Cerebellar cortex (tissue), 1 donor: ENCODE measurements at regions not wholly inside any gene's neighbourhood (a gene's known extent, or its start where the extent isn't known, plus 50 kb on each side); places are given as distances from the start of the nearest gene placed in this dataset.
A peak's percentile ranks its signal among the peaks of the same experiment; 100 is the strongest.
"Not testable (repeated sequence)": the region's sequence is repeated elsewhere in the genome, so short reads cannot be mapped to it uniquely, and the experiment has no call there.

ENCODE experiments used
- DNase-seq: peaks from one replicate; pipeline ENCODE4 v3.0.0-alpha.2; 2015; ENCODE audit warnings: low spot score

DNA sequence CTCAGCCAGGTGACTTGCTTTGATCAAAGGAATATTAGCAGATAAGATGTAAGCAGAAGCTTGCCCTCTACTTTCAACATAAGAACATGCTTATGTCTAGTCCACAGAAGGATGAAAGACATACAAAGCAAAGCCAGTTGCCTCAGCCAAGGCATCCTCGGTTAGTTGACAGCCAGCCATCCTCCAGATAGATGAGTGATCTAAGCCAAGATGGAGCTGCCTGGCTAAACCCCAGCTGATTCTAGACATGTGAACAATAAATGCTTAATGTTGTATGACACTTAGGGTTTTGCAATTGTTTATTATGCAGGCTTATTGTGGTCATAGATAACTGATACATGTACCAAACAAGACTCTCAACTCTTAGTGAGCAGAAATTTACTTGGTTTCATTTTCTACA is 157.6 kb upstream of the TMTC2 start:
- DNase-seq: peak; percentile 16

DNA sequence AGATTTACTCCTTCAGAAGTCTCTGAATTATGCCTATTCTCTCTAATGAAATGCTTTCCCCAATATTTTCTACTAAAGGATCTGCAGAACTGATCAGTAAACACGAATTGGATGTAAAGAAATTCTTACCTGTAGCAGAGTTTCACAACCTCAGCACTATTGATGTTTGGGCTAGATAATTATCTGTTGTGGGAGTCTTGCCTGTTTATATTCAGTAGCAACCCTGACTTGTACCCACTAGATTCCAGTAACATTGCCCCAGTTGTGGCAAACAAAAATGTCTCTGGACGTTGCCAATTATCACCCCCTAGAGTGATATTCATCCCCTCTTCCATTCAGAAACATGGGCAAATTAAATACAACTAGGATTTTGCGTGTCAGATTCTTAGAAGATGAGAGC is 156.8 kb upstream of the TMTC2 start:
- DNase-seq: no peak

DNA sequence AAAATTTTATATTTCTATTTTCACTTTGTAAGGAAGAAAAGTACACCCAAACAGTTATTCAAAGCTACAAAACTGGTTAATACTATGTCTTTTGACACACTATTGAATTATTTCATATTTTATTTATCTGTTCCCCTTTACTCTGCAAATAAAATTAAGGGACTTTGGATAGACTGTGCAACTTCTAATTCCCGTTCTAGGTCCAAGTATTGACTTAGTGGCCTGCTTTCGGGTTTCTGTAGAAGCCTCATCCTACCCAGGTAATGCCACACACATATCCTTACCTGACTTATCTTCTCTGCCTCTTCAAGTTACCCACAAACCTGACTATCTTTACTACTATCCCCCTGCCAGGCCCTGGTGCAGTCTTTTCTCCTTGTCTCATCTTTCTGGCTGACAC is 156.3 kb upstream of the TMTC2 start:
- DNase-seq: no peak

DNA sequence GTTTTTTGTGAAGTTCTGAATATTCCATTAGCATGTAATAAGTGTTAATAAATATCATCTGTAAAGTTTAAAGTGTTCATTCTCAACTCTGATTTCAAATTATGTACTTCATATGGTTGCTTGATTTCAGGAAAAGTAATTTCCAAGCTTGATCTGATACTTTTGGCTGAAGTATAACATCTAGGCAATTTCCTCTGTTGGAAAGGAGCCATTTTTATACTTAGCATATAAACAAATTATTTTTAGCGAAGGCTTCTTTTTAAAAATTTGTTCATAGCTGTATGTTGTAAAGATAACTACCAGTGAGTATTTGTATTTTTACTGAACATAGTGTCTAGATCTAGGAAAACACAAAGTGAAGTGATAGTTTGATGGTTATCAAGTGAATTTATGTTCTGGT is 153.4 kb upstream of the TMTC2 start:
- DNase-seq: no peak

DNA sequence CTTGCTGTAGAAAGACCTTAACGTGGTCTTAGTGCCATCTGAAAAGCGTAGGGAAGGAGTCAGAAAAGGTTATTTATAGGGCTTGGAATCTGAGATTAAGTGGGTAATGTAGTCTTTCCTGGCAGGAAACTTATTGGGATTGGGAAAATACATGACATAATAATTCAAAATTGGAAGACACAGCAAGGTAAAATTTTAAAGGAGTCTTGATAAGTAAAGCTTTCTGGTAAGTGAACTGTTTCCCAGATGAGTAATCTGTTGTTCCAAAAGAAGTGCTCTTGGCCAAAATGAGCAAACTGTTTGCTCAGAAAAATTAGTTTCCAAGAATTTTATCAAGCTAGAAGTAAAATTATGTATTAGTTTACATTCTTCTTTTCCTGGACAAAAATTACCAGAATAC is 149.3 kb upstream of the TMTC2 start:
- DNase-seq: no peak

DNA sequence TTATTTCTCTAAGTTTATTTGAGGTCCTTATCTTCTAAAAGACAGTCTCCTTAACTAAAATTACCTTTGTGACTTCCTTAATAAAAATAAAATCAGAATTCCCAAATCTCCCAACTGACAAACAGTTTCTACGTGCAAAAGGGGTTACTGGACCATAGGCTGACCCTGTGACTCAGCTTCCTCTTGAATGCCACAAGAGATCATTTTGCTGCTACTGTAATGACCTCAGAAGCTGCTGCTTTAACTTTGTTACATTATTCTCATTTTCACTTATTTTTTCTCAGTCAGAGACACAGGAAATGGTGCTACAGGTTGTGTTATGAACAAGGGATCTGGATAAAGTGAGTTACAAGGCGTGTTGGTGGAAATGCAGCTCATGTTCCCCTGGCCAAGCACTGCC is 132.2 kb upstream of the TMTC2 start:
- DNase-seq: no peak

DNA sequence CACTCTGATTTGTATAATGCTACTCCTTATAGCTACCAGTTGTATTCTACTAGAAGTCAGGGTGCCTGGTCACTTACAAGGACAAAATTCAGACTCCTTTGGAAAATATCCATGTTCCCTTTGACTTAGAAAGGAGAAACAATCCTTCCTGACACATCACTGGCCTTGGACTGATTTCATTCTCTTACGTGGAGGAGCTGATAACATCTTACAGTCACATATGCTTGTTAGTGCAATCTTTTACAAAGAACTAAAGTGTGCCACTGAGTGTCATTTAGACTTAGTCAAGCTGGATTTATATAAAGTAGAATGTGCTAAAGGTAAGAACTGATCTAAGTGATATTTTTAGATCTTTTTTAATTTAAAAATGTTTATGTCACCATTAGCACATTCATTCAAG is 131.0 kb upstream of the TMTC2 start:
- no peak for DNase-seq

DNA sequence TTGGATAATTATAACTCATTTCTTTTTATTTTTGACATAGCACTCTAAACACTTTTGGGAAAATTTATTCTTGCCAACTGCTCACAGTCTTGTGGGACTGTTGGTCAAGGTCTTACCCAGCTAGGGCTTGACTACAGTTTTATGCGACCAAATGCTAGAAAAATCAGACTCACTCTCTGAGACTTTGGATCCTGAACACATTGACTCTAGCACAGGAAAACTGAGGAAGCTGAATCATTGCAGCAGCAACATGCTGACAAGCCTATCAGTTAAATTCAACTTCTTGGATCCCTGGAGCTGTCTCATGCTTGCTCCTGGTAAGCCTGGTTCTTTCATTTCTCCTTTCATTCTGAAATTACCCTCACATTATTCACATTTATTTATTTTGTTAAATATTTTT is 120.7 kb upstream of the TMTC2 start:
- DNase-seq: no peak

DNA sequence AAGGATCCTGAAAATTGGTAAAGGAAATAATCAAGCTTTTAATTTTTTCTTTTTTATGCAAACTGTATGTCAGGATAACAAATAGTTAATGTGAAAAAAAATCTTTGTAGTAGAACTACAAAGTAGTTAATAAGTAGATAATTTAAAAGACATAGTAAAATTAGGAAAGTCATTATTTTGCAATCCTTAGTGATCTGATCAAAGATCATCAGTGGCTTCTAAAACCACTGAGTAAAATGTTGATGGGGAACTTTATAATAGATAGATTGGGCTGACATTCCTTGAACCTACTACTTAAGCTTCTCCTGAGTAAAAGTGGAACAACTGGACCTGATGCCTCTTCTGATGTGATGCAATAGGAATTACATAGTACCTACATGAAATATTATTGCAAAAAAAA is 119.0 kb upstream of the TMTC2 start:
- no peak for DNase-seq

DNA sequence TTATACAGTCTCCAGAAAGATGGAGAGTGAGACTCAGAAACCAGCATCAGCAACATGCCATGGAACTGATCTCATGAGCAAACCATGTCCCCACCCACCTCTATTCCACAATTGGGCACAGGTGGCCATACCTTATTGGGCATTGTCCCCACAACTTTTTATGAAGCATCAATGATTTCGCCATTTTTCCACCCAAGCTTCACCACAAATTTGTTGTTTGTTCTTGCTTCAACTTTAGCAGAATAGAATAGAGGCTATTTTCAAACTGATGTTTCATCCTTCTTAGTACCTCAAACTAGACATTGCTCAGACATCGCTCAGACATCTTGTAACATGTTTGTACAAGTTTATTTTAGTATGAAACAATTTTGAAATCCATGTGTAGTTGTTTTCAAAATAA is 112.5 kb upstream of the TMTC2 start:
- no peak for DNase-seq

DNA sequence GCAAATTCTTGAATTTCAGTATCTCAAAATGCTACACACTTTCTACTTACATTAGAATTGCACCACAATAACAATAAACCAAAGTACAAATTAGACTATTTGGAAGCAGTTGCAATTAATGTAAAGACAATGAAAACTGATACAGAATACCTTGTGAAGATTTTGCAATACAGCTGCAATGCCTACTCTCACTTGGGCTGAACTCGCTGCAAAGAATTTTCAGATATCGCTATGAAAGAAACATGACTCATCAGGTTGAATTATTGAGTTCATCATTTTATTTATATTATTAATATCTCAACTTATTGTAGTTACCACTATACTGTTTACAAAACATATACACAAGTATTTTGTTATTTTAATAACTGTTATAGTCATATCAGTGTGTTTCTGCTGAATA is 108.0 kb upstream of the TMTC2 start:
- no peak for DNase-seq

DNA sequence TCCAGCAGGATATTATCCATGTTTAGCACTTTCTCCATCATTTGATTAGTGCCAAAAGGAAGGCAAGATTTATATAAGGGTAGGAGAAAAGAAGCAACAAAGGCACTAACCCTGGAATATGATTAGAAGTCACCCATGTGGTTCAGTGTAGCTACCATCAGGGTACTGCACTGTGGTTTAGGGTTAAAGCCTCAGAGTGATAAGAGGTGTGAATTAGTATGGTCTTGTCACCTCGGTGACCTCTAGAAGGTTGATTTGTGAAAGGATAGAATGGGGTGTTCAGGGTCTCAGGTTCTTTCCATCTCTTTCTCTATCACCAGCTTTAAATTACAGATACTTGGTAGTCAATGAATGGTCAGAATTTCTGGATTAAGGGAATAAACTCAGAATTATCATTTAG is 103.0 kb upstream of the TMTC2 start:
- DNase-seq: no peak

DNA sequence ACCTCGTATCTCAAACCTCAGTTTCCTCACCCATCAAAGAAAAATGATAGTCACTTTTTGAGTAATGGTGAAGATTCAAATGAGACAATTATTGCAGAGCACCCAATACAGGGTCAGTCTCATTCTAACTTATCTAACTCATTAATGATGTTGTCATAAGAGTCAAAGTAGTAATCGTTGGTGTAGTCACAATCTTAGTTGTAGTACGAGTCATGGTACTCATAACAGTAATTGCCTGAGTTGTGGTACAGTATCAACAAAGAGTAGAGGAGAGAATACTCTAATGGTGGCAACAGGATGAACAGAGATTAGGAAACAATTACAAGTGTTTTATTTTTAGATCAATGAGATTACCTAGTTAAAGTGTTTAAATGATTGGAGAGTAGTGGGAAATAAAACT is 93.6 kb upstream of the TMTC2 start:
- no peak for DNase-seq

DNA sequence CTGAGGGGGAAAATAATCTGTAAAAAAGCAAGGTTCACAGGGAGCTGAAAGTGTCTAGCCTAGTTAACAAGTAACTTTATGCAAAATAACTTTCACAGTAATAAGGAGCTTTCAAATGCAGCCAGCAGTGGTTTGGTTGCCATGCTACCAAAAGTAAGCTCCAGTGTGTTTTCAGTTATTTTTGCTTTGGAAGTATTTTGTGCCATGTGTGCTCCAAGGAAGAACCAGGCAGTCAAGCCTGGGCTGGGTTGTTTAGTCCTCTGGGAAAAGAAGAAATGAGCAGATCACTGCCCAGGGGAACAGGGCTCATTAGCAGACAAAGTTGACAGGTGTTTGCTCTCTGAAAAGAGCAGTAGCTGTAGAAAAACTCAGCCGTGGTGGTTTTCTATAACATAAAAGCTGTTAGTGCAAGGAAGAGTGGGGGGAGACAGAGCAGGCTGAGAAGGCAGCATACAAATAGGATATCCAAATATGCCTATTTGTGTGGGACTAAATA is 92.8 kb upstream of the TMTC2 start:
- no peak for DNase-seq

DNA sequence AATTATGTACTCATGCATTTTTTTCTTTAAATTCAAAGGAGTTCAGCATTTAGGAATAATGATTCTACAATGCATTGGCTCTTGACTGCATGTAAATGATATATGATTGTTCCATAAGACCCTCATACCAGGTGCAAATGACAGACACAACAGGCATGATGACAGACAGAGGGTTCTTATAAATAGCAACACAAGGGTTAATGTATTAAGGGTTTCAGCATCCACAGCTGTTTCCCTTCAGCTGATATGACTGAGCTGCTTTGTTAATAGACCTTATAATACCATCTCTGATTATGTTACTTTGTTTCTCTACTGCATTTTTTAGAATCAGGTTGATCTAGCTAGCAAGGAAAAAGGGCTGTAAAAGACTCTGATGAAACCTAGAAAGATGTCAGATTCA is 90.8 kb upstream of the TMTC2 start:
- DNase-seq: no peak

DNA sequence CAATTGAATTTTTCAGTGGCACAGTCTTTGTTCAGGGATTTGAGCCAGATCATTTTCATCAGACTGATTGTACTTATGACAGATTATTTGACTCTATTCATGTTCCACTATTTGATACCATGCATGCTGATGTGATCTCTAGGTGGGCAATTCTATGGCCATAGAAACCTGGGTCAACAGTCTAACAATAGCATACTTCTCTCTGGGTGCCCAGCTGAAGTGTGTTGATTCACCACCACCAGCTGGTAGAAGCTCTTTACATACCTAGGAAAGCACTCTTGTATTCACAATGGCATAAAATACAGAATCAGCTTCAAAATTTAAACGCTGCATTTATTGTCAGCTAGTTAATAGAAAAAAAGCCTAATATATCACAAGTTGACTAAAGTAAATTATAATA is 90.2 kb upstream of the TMTC2 start:
- DNase-seq: no peak

DNA sequence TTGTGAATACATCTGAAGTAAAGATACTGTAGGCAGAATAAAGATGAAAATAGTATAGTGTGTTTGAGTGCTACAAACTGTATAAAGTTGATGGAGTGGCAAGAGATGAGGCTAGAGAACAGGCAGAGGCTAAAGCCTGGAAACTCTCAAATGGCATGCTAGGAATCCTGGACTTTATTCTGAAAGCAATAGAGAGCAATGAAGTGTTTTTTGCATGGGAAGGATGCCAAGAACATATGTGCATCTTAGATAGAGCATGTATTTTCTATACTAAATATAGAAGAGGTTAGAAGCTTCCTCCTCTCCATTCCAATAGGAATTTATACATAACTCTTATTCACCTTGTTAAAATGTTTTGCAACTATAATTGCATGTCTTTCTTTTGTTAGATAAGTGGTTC is 86.3 kb upstream of the TMTC2 start:
- no peak for DNase-seq

DNA sequence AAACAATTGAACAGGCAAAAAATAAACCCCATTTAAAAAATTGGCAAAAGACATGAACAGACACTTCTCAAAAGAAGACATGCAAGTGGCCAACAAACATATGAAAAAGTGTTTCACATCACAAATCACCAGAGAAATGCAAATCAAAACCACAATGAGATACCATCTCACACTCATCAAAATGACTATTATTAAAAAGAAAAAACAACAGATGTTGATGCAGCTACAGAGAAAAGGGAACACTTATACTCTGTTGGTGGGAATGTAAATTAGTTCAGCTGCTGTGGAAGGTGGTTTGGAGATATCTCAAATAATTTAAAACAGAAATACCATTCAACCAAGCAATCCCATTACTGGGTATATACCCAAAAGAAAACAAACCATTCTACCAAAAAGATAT is 83.1 kb upstream of the TMTC2 start:
- not testable (repeated sequence) for DNase-seq

DNA sequence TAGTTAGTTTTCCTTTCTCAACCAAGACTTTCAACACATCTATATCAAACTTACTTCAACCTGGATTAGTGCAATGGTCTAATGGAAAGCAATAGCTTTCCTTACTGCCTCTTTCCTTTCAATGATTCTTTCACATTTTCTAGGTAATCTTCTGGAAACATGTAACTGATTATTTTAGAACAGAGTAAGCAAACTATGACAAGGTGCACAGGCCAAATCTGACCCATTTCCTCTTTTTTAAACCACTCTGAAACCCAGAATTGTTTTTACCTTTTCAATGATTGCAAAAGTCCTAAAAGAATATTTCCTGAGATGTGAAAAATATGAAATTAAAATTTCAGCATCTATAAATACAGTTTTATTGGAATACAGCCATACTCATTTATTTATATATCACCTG is 81.6 kb upstream of the TMTC2 start:
- no peak for DNase-seq

DNA sequence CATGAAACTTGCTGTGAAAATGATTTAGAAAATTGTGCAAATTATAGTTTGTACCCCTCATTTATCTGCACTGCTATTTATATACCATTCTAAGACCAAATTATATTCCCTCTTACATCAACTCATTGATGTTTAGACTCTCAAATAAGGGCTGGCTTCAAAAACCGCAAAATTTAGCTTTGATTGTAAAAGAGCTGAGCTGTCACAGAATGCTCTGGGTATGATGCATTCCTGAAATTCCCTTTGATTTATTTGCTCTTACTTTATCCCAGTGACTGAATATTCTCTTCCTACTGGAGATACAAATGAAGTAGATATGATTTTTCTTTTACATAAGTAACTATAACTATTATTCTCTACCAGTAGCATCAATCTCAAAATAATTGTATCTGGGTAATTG is 78.0 kb upstream of the TMTC2 start:
- no peak for DNase-seq

DNA sequence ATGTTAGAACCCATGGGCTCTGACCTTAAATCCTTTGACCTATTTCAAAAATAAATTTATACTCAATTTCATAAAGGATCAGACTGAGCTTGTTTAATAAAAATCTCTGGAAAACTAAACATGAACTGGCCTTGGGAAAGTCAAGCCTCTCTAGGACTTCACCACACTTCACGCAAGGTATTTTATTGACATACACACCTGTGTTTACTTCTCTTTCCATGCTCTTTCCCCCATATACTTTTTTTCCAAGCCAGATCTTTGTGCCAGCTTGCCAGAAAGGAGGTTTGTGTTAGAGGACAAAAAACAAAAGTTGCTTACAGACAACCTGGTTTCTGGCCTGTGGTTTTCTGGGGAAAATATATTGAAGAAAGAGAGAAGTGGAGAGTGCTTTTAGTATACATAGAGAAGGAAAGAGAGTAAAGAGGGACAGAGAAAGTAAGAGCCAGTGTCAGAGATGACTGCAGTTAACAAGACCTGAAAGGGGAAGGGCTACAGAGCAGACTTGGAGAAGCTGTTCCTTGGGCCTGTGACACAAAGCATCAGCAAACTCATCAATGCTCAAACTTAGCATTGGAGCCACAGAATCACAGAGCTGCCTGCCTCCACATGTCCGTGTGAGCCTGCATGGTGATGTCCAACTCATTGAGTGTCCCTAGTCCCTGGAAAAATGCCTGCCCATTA is 77.3 kb upstream of the TMTC2 start:
- DNase-seq: no peak

DNA sequence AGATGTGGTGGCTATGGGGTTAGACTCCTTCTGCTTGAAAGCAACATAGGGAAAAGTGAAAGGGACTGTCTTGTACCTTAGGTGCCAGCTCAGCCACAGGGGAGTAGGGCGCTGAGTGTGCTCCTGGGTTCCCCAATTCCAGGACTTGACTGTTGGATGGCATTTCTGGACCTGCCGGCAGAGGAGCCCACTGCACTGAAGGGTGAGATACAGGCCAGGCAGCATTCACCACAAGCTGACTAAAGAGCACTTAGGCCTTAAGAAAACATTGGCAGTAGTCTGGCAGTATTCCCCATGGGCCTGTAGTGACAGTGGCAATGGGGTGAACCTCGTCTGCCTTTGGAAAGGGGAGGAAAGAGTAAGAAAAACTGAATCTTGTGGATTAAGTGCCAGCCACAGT is 67.1 kb upstream of the TMTC2 start:
- DNase-seq: no peak

DNA sequence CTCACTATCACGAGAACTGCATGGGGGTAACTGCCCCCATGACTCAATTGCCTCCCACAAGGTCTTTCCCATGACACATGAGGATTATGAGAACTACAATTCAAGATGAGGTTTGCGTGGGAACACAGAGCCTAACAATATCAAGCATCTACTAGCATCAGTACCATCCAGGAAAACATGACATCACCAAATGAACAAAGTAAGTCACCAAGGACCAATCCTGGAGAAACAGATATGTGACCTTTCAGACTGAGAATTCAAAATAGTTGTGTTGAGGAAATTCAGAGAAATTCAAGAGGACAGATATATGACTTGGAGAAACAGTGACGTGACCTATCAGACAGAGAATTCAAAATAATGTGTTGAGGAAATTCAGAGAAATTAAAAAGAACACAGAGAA is 65.8 kb upstream of the TMTC2 start:
- DNase-seq: no peak

DNA sequence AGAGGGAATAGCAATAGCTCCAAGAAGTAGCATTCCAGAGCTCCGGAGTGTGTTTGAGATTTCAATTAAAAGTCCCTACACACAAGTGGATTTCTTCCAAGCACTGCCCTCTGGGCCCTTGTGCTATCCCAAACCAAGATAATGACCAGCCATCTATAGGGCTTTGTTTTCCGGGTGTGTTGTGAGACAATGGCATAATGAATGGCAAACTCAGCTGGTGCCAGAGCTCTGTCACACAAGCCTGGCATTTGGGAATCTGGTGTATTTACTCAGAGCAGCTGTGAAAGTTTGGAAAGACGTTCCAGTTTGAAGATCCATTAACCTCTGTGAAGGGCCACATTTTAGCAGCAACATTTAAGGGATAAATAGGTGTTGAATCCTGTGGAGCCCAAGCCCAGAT is 61.2 kb upstream of the TMTC2 start:
- DNase-seq: no peak

DNA sequence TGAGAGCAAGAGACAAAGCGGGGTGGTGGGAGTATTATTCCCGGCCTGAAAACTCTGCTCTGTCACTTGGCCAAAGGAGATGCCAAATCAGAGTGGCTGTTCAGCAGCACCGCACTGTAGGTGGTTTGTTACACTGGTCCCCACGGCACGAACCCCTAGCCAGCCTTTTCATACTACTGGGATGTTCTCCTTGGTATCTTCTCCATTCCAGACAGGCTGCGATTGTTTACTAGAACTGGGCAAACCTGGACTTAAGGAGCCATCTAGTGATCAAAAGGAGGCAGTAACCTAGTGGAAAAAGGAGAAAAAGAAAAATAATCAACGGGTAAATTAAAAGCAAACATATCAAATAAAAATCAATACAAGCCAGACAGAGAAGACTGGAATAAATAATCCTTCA is 58.9 kb upstream of the TMTC2 start:
- peak; percentile 8 for DNase-seq
